ENCODE measurements at regions not wholly inside any gene's neighbourhood (a gene's known extent, or its start where the extent isn't known, plus 50 kb on each side); places are given as distances from the start of the nearest gene placed in this dataset.
"Not testable (repeated sequence)": the region's sequence is repeated elsewhere in the genome, so short reads cannot be mapped to it uniquely, and the experiment has no call there.

DNA sequence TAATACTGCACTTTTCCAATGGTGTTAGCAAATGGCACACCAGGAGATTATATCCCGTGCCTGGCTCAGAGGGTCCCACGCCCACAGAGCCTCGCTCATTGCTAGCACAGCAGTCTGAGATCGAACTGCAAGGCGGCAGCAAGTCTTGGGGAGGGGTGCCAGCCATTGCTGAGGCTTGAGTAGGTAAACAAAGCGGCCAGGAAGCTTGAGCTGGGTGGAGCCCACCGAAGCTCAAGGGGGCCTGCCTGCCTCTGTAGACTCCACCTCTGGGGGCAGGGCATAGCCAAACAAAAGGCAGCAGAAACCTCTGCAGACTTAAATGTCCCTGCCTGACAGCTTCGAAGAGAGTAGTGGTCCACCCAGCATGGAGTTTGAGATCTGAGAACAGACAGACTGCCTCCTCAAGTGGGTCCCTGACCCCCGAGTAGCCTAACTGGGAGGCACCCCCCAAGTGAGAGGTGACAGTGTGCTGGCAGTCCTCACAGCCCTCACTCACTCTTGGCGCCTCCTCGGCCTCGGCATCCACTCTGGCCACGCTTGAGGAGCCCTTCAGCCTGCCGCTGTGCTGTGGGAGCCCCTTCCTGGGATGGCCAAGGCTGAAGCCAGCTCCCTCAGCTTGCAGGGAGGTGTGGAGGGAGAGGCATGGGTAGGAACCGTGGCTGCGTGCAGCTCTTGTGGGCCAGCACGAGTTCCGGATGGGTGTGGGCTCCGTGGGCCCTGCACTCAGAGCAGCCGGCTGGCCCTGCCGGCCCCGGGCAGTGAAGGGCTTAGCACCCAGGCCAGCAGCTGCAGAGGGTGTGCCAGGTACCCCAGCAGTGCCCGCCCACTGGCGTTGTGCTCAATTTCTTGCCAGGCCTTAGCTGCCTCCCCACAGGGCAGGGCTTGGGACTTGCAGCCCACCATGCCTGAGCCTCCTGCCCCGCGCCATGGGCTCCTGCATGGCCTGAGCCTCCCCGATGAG is 188.0 kb downstream of the MMUT start:
- not testable (repeated sequence) for DNase-seq

DNA sequence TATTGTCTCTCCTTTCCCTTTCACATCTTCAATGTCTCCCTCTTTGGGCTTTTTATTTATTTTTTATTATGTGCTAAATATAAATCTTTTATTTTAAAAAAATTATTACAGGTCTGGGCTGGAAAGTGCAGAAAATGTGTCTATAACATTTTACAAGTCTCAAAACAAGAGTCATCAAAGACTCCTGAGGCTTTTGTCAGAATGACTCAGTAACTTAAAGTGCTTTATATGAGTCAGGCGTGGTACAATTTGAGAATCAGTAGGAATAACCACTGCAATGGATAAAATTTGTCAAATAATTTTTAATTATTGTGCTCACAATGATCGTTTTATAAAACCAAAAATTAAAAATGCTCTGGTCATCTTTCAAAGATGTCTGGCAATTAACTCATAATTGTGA is 193.9 kb downstream of the MMUT start:
- no peak for DNase-seq

DNA sequence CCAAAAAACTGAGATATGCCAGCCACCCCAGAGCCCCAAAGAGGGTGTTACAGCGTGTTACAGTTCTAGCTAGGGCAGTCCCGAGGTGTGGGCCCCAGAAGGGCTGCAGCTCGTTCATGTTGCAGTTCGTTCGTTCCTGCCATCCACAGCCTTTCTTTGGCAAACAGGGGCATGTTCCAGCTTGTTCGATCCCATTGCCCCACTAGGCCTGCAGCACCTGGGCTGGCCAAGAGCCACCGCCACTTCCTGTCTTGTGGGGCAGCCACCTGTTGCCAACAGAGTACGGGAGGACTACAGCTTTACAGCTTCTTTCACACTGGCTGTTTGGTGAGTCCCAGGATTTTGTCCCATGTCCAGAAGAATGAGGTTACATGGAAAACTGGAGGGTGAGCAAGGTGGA is 198.1 kb downstream of the MMUT start:
- no peak for DNase-seq

DNA sequence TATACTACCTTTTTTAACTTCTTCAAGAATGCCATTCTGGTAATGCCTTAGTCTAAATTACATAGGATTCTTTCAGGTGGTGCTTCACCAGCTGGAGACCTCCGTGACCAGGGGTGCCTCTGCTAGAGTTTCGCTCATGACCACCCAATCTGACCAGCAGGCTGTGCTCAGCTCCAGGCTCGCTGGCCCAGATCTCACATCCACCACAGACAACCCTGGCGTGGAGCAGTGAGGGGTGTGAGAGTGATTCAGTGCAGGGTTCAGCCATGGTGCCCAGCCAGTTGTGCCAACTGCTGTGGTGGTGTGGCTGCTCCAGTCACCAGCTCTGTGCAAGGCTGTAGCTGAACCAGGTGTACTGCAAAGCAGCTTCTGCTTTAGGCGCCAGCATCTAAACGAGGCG is 198.6 kb downstream of the MMUT start:
- no peak for DNase-seq

DNA sequence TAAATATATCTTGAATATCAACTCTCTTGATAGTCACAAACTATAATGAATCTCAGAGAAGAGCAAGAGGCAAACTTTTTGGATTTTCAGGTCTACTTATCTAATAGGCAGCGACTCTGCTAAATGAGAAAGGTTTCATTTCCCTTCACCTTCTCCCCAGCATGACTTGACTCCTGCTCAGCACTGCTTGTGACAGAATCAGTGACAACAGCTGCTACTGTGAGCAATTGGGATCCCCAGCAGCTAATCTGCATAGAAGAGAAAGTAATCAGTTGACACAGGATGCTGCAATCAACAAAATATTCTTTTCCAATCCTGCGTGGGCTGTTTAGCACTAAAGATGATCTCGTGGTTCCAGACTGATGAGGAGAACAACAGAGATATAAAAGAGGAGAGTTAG is 205.5 kb downstream of the MMUT start:
- no peak for DNase-seq

DNA sequence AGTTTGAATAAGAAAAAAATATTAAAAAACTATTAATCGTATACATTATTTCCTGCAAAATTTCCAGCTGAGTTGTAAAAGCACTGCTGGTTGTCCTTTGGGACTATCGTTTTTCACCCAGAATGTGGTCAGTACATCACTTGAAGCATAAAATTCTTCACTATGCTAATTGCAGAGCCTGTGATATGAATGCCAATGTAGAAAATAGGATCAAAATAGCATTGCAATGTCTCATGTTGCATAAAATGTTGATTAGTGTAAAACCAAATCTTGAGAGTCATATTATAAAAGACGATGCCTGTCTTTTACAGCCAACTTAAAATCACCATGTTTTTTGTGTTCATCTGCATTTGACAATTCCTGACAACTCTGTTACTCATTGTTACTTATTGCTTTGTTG is 207.7 kb downstream of the MMUT start:
- DNase-seq, result no peak

DNA sequence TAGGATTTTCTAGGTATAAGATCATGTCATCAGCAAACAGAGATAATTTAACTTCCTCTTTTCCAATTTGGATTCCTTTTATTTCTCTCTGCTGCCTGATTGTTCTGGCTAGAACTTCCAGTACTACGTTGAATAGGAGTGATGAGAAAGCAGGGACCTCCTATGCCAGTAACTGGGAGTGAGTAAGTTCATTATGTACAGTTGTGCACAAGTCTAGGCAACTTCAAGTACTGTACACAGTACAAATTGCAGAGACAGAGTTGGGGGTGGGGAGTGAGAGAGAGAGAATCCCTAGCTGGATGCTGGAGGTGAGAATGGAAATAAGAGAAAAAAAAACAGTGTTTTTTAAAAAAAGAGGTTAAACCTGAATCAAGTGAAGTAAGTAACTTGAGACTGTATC is 210.2 kb downstream of the MMUT start:
- DNase-seq, result no peak

DNA sequence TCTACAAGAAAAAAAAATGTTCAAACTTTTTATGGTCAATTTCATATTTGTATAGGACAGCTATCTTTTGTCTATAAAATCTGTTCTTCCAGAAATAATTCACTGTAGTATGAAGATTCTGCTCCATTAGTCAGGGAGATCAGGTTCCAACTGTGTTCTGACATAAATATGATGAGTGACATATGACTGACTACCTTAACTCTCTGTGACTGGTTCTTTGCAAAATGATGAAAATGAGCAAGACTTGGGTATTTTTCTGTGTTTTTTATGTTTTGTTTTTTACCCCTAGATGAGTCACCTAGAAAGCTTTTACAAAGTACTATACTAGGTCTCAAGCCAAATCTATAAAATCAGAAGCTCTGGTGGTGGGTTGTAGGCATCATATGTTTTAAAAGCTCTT is 229.6 kb downstream of the MMUT start:
- DNase-seq, result no peak

DNA sequence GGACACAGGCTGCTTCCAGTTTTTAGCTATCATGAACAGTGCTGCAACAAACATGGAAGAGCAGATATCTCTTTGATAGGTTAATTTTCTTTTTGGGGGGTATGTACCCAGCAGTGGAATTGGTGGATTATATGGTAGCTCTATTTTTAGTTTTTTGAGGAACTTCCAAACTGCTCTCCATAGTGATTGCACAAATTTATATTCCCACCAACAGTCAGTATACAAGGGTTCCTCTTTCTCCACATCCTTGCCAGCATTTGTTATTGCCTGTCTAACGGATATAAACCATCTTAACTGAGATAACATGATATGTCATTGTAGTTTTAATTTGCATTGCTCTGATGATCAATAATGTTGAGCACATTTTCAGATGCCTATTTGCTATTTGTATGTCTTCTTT is 237.6 kb downstream of the MMUT start:
- DNase-seq, result no peak

DNA sequence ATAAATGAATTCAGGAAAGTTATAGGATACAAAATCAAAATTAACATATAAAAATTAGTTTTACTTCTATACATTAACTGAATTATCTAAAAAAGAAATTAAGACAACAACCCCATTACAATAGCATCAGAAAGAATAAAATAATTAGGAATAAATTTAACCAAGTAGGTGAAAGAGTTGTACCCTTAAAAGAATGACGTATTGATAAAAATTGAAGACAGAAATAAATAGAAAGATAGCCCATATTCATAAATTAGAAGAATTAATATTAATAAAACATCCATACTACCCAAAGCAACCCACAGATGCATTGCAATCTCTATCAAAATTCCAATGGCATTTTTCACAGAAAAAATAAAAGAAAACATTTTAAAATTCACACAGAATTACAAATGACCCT is 242.8 kb downstream of the MMUT start:
- DNase-seq, result no peak

DNA sequence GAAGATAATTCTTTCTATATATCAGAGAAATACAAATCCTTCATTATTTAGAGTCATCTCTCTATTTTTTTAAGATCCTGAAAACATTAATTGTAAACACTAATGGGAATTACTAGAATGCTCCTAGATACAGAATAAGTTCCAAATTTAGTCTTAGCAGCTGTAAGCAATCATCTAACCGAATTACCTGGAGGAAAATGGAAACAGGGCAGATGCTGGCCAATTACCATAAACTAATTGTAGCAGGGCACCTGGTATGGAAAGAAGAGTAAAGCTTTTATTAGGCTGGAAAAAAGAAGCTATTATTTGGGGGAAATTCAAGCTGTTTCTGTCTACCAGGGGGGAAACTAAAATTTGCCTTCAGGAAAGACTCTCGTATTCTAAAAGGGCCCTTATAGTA is 257.5 kb downstream of the MMUT start:
- DNase-seq, result no peak

DNA sequence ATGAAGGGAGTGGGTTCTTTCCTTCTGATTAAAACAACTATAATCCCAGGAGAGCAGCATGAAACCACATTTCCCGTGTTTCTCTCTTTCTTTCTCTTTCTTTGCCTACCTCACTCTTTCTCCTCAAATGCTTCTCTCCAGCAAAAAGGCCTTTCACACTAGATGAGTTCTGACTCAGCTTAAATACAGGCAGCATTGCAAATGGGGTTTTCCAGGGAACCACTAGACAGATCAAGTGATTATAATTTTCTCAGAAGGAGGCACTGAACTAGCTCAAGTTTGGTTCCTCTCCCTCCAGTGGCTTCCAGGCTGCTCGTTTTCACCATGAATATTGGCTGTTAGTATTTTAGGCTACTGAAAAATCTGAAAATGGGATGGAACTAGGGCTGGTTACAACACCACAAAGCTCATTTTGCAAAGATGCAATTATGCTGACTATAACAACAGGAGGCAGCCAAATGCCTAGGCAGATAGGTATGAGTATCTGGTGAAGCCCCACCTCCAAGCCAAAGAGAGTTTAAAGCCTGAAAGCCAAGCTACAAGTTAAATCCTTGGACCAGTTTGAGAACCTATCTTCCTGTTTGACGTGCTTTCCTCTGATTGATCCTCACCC is 260.0 kb downstream of the MMUT start:
- no peak for DNase-seq

DNA sequence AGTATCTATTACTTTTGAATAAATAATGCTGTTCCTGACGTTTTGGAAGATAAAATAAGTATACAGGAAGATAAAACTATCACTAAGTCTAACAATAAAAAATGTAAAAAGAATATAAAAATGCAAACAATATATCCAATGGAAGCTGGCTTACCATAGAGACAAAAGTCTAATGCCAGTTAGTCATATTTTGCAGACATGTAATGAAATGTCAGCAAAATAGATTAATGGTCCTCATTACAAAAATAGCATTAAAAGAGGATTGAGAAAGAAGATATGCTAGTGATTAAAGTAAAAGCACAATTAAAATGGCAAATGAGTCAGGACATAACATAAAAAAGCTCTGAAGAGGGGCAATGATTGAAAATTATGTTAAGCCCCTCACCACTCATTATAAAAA is 265.0 kb downstream of the MMUT start:
- no peak for DNase-seq

DNA sequence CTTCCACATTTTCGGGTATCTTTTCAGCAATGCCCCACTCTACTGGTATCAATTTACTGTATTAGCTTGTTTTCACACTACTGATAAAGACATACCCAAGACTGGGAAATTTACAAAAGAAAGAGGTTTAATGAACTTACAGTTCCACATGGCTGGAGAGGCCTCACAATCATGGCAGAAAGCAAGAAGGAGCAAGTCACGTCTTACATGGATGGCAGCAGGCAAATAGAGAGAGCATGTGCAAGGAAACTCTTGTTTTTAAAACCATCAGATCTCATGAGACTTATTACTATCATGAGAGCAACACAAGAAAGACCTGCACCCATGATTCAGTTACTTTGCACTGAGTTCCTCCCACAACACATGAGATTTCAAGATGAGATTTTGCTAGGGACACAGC is 300.7 kb downstream of the MMUT start:
- DNase-seq, result not testable (repeated sequence)

DNA sequence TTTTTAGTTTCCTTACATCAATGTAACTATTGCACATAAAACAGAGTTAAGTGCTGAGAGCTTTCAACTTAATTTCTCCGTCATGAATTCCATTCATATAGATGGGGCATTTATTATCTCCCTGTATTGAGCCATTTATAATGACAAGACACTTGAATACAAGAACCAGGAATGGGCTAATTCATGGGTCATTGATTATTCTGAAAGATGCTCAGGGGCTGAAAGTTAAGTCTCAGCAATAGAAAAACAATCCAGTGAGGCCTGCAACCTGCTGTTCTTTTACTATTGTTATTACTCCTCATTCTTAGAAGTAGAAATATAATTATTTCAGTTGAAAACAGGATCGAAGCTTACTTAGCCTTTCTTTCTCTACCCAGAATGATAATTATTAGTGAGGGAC is 307.7 kb downstream of the MMUT start:
- no peak for DNase-seq

DNA sequence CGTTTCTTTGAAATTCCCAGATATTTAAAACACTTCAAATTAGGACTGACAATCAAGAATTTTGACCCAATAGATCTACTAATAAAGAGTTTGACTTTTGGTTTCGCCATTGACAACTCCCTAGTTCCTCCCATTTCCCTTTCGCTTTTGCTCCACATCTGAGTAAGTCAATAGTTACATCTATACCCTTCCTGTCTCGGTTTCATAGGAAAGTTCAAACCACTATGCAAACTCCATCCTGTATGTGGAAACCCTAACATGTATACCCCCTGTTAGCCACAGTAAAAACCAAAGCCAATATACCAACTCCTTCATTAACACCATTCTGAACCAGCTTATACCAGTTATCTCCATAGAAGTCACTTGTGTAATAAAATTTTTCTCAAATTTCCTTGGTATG is 311.1 kb downstream of the MMUT start:
- DNase-seq, result no peak

DNA sequence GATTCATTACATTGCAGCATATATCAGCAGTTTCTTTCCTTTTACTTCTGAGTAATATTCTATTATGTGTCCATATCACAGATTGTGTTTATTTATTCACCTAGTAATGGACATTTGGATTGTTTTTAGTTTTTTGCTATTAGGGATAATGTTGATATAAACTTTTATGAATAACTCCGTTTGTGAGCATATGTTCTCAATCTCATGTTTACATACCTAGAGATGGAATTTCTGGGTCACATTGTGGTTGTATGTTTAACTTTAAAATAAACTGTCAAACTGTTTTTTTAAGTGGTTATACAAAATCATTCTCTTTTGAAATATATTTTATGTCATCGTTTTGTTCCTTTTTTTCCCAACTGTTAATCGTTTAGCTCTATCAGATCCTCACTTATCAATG is 311.6 kb downstream of the MMUT start:
- DNase-seq, result no peak

DNA sequence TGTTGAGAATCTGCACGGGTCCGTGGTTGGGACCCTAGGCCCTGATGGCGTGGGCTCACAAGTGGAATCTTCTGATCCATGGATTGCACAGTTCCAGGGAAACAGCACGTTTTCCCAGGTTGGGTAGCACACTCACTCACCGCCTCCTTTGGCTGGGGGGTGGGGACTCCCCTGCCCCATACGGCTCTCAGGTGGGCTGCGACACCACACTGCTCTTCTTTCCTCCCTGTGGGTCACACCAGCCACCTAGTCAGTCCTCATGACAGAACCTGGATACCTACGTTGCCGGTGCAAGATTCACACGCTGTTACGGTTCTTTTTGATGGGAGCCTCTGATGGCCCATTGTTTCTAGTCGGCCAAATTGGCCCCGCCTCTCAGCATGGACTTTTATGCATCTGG is 312.0 kb downstream of the MMUT start:
- DNase-seq, result no peak

DNA sequence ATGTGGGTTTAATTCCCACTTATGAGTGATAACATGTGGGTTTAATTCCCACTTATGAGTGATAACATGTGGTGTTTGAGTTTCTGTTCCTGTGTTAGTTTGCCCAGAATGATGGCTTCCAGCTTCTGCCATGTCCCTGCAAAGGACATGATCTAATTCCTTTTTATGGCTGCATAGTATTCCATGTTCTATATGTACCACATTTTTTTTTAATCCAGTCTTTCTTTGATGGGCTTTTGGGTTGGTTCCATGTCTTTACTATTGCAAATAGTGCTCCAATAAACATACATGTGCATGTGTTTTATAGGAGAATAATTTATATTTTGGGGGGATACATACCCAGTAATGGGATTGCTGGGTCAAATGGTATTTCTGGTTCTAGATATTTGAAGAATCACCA is 317.8 kb downstream of the MMUT start:
- DNase-seq, result no peak

DNA sequence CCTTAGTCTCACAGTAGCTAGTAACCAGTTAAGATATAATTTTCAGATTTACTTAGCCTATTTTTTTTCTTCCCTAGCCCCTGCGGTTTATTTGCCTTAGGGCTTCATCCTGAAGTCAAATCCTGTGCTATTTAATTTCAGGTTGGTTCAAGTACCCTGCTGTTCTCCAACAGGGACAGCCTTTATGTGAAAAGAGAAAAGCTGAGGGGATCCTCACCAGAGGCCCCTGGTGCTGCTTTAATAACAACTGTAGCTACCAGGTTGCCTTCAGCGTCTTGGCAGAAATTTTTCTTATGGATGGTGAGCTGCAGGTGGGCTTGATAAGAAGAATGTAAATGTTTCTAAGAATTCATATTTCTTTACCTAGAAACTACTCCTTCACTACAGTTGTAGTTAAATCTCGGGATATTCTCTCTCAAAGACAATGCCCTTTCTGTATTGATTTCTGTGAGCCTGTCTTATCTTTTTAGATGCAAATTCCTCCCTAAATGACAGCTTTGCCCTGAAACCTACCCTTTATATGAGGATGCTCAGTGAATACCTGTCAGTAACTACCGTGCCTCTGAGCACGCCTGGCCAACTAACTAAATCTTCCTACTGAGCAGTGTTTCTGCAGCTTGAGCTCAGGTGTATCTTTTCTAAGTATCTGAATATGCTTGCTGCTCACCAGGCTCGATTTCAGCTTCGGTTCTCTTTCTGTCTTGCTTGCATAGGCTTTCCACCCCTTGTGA is 320.5 kb downstream of the MMUT start:
- no peak for DNase-seq

DNA sequence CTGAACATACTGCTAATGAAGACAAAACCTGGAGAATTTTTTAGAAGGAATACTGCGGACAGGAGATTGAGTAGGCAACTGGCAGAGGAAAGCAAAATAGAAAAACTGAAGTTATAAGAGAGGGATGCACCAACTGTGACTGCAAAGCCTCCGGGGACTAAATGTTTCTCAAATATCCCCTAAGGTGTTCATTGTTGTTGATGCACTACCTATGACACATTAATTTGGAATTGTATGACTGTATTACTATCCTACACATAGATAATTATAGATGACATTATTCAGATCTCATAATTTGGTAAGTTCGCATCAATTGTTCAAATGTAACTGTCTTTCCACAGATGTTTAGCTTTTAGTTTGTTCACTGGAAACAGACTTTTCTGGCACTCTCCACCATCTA is 341.1 kb downstream of the MMUT start:
- no peak for DNase-seq

DNA sequence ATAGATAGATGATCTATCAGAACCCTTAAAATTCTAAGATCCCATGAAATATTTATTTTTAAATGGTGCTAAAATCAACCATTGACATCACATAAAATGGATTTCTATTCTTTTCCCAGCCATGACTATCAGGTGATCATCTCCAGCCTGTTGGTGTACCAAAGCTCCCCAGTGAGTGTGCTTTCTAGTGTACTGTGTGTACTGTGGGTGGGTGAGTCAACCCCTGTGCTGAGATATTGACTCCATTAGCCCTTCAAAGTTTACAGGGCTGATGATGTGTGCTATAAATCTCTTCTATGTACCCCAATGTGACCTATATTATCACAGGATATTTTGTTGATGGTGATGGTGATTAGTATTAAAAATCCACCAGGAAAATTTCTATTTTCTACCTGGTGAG is 344.6 kb downstream of the MMUT start:
- no peak for DNase-seq

DNA sequence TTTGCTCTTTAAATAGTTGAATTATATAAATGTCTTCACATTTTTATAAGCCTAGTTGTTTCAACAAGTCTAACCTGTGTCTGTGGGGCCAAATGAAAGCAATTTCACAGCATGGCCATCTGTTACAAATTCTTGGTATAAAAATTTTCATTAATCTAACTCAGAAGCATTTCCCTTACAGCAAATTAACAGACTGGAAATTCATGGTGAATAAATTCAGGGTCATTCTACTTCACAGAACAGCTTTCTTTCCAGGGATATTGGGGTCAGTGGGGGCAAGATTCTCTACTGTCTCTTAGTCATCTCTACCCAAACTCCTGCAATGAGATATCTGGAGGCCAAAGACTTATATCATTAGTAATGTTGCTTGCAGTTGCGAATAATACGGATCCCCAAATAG is 352.1 kb downstream of the MMUT start:
- no peak for DNase-seq

DNA sequence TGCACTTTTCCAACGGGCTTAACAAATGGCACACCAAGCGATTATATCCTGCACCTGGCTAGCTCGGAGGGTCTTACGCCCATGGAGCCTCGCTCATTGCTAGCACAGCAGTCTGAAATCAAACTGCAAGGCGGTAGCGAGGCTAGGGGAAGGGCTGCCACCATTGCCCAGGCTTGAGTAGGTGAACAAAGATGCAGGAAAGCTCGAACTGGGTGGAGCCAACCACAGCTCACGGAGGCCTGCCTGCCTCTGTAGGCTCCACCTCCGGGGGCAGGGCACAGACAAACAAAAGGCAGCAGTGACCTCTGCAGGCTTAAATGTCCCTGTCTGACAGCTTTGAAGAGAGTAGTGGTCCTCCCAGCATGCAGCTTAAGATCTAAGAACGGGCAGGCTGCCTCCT is 365.4 kb downstream of the MMUT start:
- not testable (repeated sequence) for DNase-seq

Measured in left hindlimb (tissue), 1 donor.